K562 (cell line): ENCODE measurements at regions not wholly inside any gene's neighbourhood (a gene's known extent, or its start where the extent isn't known, plus 50 kb on each side); places are given as distances from the start of the nearest gene placed in this dataset.

ENCODE experiments used
- ATAC-seq: fragments of 200-7000 bp; cut with Tn5 transposase; 3 replicates; pipeline ENCODE4 v1.9.1; 2020; ENCODE audit warnings: moderate library complexity
- BruUV-seq: library from RNA; stranded (reverse); fragments of 400-500 nt; replicated peaks from 2 replicates; lab custom pipeline; 2021; lab: Mats Ljungman, UMichigan
- CTCF ChIA-PET: fragments of 300-600 bp; formaldehyde crosslinking; extraction: SDS; loops from one replicate; lab custom pipeline; 2021; ENCODE audit warnings: low intra/inter-chr PET ratio; lab: Yijun Ruan, JAX
- POLR2A ChIA-PET: fragments of 300-600, 350-650 bp; sonication (Branson Sonifier 250); formaldehyde crosslinking; extraction: SDS; loops from one replicate; lab custom pipeline; 2021; ENCODE audit warnings: antibody characterized with exemption, inconsistent platforms; lab: Yijun Ruan, JAX
- DNase-seq, 4 experiments: peaks; one replicate each; pipeline versions ENCODE4 v3.0.0 to v3.0.0-alpha.2; 2011 to 2018; ENCODE audit warnings: low spot score in 3 of 4, mixed read lengths in 3 of 4; ENCODE audit errors: extremely low read depth in 1 of 4
- FAIRE-seq: peaks from 2 replicates; lab custom pipeline; 2011; peaks lifted over from hg19 to GRCh38; lab: Jason Lieb, UNC
- H2AFZ ChIP-seq: 2 replicates; pipeline ENCODE4 v1.6.0; 2011; ENCODE audit warnings: low read depth, low read length, control low read depth, inconsistent platforms
- H3K27ac ChIP-seq: fragments of 200-600 bp; 3 replicates; pipeline ENCODE4 v1.8.0; 2011; ENCODE audit warnings: low read depth, mild to moderate bottlenecking, control low read depth, inconsistent platforms, low read length, moderate library complexity, mixed read lengths; ENCODE audit errors: extremely low read depth
- H3K27me3 ChIP-seq, 2 experiments: fragments of 300-600 bp in 1 of 2; 2 replicates in 1 of 2; 3 replicates in 1 of 2; pipeline versions ENCODE4 v1.6.0 to v1.8.0; 2011; ENCODE audit warnings: inconsistent platforms in 2 of 2, low read length in 2 of 2, mild to moderate bottlenecking in 1 of 2, mixed read lengths in 1 of 2, moderate library complexity in 1 of 2; ENCODE audit not compliant: control insufficient read depth in 2 of 2, insufficient read depth in 2 of 2
- H3K36me3 ChIP-seq: fragments of 300-600 bp; 3 replicates; pipeline ENCODE4 v1.8.0; 2011; ENCODE audit warnings: mild to moderate bottlenecking, low read length, inconsistent platforms; ENCODE audit not compliant: control insufficient read depth, insufficient read depth
- H3K4me1 ChIP-seq, 2 experiments: fragments of 200-600 bp in 1 of 2; replicated peaks in 1 of 2; 2 replicates in 1 of 2; 3 replicates in 1 of 2; pipeline versions ENCODE4 v1.5.1 to v1.8.0; 2011; ENCODE audit warnings: inconsistent platforms in 2 of 2, low read length in 2 of 2, mild to moderate bottlenecking in 1 of 2, mixed read lengths in 1 of 2, moderate library complexity in 1 of 2; ENCODE audit not compliant: control insufficient read depth in 2 of 2, insufficient read depth in 2 of 2
- H3K4me2 ChIP-seq: 2 replicates; pipeline ENCODE4 v1.6.1; 2011; ENCODE audit warnings: low read length, control low read depth, inconsistent platforms, mixed read lengths; ENCODE audit not compliant: insufficient read depth
- H3K4me3 ChIP-seq: fragments of 200-600 bp; sonication (generic), shearing (Covaris generic); 2 replicates; pipeline ENCODE4 v1.5.1; 2016; ENCODE audit warnings: control low read depth, inconsistent platforms
- H3K79me2 ChIP-seq: fragments of 200-600 bp; 3 replicates; pipeline ENCODE4 v1.8.0; 2011; ENCODE audit warnings: low read length, inconsistent platforms; ENCODE audit not compliant: control insufficient read depth, insufficient read depth
- H3K9ac ChIP-seq, 2 experiments: 2 replicates each; pipeline versions ENCODE4 v1.6.0 to v1.6.1; 2011; ENCODE audit warnings: low read depth in 2 of 2, low read length in 2 of 2, control low read depth in 1 of 2, inconsistent platforms in 1 of 2, mild to moderate bottlenecking in 1 of 2, mixed read lengths in 1 of 2; ENCODE audit not compliant: insufficient read depth in 1 of 2
- H3K9me1 ChIP-seq: one replicate; pipeline ENCODE4 v1.6.0; 2011; ENCODE audit warnings: inconsistent platforms, mild to moderate bottlenecking, low read length, moderate library complexity; ENCODE audit not compliant: control insufficient read depth, insufficient read depth
- H3K9me3 ChIP-seq: replicated peaks from 2 replicates; pipeline ENCODE4 v1.5.1; 2011; ENCODE audit warnings: low read depth, low read length, inconsistent platforms; ENCODE audit not compliant: control insufficient read depth, insufficient read depth
- H4K20me1 ChIP-seq: replicated peaks from 2 replicates; pipeline ENCODE4 v1.6.1; 2011; ENCODE audit warnings: low read length, inconsistent platforms, mixed read lengths; ENCODE audit not compliant: control insufficient read depth, insufficient read depth
- EHMT2 ChIP-seq: fragments of 450-650 bp; IDR thresholded peaks from 2 replicates; pipeline ENCODE4 v1.6.1; 2018; ENCODE audit warnings: antibody characterized with exemption
- SNIP1 ChIP-seq: fragments of 450-650 bp; IDR thresholded peaks from 2 replicates; pipeline ENCODE4 v1.7.1; 2017; ENCODE audit warnings: low read depth, mild to moderate bottlenecking
- WGBS: fragments of 100-300 bp; shearing (Covaris generic); methylation state at CpG from one replicate; pipeline ENCODE4 v1.1.6; 2016; ENCODE audit warnings: low coverage, mixed read lengths; ENCODE audit not compliant: insufficient coverage; ENCODE audit errors: missing lambda C conversion rate; 5-methylcytosine and 5-hydroxymethylcytosine counted together
- in situ Hi-C: fragments of 300-500 bp; cut with MboI; formaldehyde crosslinking; loops from 4 replicates; pipeline ENCODE4 v1.15.0; 2018; ENCODE audit warnings: inconsistent platforms, mixed read lengths
- intact Hi-C: fragments of 100-400 bp; cut with micrococcal nuclease; formaldehyde crosslinking; loops from 2 replicates; pipeline ENCODE4 v1.14.2; 2022
- TF ChIP-seq, protein P1 (sequence below): fragments of 250-450 bp; sonication (Bioruptor Pico); IDR thresholded peaks from 2 replicates; pipeline ENCODE4 v1.4.0; 2020; ENCODE audit warnings: mild to moderate bottlenecking, moderate library complexity
- TF ChIP-seq, protein P2 (sequence below): fragments of 200-800 bp; sonication (Bioruptor generic); IDR thresholded peaks from 2 replicates; pipeline ENCODE4 v1.6.1; 2016; ENCODE audit warnings: missing genetic modification characterization, missing compliant biosample characterization

- no peak overlapping the region for H3K9ac ChIP-seq
- DNase-seq (no peak), ATAC-seq (no peak), FAIRE-seq (no peak)
- in situ Hi-C loops (no loop called here), intact Hi-C loops (no loop called here)
- no peaks in the 10 kb centered on the region for H3K79me2 ChIP-seq
- H3K27ac ChIP-seq, result no peak overlapping the region
- no peak overlapping the region for H3K4me2 ChIP-seq
- no peaks in the 10 kb centered on the region for H3K27me3 ChIP-seq
- ChIA-PET CTCF (no interaction called here), POLR2A (no interaction called here)
- H3K9me1 ChIP-seq, result no peaks in the 10 kb centered on the region
- H3K36me3 ChIP-seq, result no peaks in the 10 kb centered on the region
- H4K20me1 ChIP-seq, result no peaks in the 10 kb centered on the region
- H3K4me3 ChIP-seq, result no peak overlapping the region
- no TSS peak for BruUV-seq
- H2AFZ ChIP-seq, result no peak overlapping the region
- WGBS, result 6% methylated on average over 4 of the region's 4 CpGs
- no peaks in the 10 kb centered on the region for H3K9me3 ChIP-seq
- no peak for TF ChIP-seq EHMT2
- TF ChIP-seq, protein P1, sequence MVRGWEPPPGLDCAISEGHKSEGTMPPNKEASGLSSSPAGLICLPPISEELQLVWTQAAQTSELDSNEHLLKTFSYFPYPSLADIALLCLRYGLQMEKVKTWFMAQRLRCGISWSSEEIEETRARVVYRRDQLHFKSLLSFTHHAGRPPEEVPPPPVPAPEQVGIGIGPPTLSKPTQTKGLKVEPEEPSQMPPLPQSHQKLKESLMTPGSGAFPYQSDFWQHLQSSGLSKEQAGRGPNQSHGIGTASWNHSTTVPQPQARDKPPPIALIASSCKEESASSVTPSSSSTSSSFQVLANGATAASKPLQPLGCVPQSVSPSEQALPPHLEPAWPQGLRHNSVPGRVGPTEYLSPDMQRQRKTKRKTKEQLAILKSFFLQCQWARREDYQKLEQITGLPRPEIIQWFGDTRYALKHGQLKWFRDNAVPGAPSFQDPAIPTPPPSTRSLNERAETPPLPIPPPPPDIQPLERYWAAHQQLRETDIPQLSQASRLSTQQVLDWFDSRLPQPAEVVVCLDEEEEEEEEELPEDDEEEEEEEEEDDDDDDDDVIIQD (CRISPR knock-in tag), result no peak
- no peaks in the 10 kb centered on the region for H3K4me1 ChIP-seq
Observed at GRCh38 chr9:102206432-102206831, 468.0 kb upstream of the GRIN3A start.

GRCh38 chr9:102205251-102205650 lies 466.8 kb upstream of the GRIN3A start:
- no peak for ATAC-seq
- H3K36me3 ChIP-seq, result no peaks in the 10 kb centered on the region
- H3K4me3 ChIP-seq, result no peak overlapping the region
- no peak for FAIRE-seq
- H3K4me1 ChIP-seq, result no peaks in the 10 kb centered on the region
- H3K4me2 ChIP-seq, result no peak overlapping the region
- no peaks in the 10 kb centered on the region for H3K9me3 ChIP-seq
- no peak overlapping the region for H2AFZ ChIP-seq
- DNase-seq, result no peak
- CTCF ChIA-PET, result no interaction called here
- no peaks in the 10 kb centered on the region for H3K27me3 ChIP-seq
- TF ChIP-seq, protein P2, sequence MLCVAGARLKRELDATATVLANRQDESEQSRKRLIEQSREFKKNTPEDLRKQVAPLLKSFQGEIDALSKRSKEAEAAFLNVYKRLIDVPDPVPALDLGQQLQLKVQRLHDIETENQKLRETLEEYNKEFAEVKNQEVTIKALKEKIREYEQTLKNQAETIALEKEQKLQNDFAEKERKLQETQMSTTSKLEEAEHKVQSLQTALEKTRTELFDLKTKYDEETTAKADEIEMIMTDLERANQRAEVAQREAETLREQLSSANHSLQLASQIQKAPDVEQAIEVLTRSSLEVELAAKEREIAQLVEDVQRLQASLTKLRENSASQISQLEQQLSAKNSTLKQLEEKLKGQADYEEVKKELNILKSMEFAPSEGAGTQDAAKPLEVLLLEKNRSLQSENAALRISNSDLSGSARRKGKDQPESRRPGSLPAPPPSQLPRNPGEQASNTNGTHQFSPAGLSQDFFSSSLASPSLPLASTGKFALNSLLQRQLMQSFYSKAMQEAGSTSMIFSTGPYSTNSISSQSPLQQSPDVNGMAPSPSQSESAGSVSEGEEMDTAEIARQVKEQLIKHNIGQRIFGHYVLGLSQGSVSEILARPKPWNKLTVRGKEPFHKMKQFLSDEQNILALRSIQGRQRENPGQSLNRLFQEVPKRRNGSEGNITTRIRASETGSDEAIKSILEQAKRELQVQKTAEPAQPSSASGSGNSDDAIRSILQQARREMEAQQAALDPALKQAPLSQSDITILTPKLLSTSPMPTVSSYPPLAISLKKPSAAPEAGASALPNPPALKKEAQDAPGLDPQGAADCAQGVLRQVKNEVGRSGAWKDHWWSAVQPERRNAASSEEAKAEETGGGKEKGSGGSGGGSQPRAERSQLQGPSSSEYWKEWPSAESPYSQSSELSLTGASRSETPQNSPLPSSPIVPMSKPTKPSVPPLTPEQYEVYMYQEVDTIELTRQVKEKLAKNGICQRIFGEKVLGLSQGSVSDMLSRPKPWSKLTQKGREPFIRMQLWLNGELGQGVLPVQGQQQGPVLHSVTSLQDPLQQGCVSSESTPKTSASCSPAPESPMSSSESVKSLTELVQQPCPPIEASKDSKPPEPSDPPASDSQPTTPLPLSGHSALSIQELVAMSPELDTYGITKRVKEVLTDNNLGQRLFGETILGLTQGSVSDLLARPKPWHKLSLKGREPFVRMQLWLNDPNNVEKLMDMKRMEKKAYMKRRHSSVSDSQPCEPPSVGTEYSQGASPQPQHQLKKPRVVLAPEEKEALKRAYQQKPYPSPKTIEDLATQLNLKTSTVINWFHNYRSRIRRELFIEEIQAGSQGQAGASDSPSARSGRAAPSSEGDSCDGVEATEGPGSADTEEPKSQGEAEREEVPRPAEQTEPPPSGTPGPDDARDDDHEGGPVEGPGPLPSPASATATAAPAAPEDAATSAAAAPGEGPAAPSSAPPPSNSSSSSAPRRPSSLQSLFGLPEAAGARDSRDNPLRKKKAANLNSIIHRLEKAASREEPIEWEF (CRISPR knock-in tag), result no peak
- TF ChIP-seq SNIP1, result no peak
- no peaks in the 10 kb centered on the region for H3K9me1 ChIP-seq
- in situ Hi-C loops (no loop called here), intact Hi-C loops (no loop called here)
- H4K20me1 ChIP-seq, result no peaks in the 10 kb centered on the region
- BruUV-seq, result no TSS peak
- POLR2A ChIA-PET, result no interaction called here
- H3K9ac ChIP-seq, result no peak overlapping the region
- WGBS, result 5% methylated on average over 2 of the region's 2 CpGs
- H3K27ac ChIP-seq, result no peak overlapping the region
- no peaks in the 10 kb centered on the region for H3K79me2 ChIP-seq
